HG03159 (cell line): ENCODE measurements at regions not wholly inside any gene's neighbourhood (a gene's known extent, or its start where the extent isn't known, plus 50 kb on each side); places are given as distances from the start of the nearest gene placed in this dataset.

Experiments
- ATAC-seq: cut with Tn5 transposase; IDR thresholded peaks from one replicate; pipeline ENCODE4 v1.9.1; 2021; ENCODE audit warnings: mild to moderate bottlenecking, moderate library complexity; ENCODE audit not compliant: unreplicated experiment

GRCh38 chr5:39579750-39580149, 155.0 kb upstream of the DAB2 start:
- no peak for ATAC-seq

GRCh38 chr5:39578887-39579497, 154.2 kb upstream of the DAB2 start:
- no peak for ATAC-seq

- ATAC-seq: no peak
These were observed 152.7 kb upstream of the DAB2 start for GRCh38 chr5:39577529-39577928.

- ATAC-seq: no peak
These were observed 145.7 kb upstream of the DAB2 start for GRCh38 chr5:39570403-39571027.

GRCh38 chr5:39569857-39570256, 145.1 kb upstream of the DAB2 start:
- no peak for ATAC-seq

- no peak for ATAC-seq
These were observed 142.1 kb upstream of the DAB2 start for GRCh38 chr5:39566891-39567290.

- no peak for ATAC-seq
These were observed 141.2 kb upstream of the DAB2 start for GRCh38 chr5:39566029-39566428.

- no peak for ATAC-seq
These were observed 136.6 kb upstream of the DAB2 start for GRCh38 chr5:39561421-39561820.

GRCh38 chr5:39560726-39561125, 135.9 kb upstream of the DAB2 start:
- no peak for ATAC-seq

- ATAC-seq: no peak
These were observed 135.1 kb upstream of the DAB2 start for GRCh38 chr5:39559923-39560322.

- no peak for ATAC-seq
These were observed 133.8 kb upstream of the DAB2 start for GRCh38 chr5:39558541-39558940.

- ATAC-seq: no peak
These were observed 131.0 kb upstream of the DAB2 start for GRCh38 chr5:39555788-39556187.

- ATAC-seq: no peak
These were observed 122.9 kb upstream of the DAB2 start for GRCh38 chr5:39547553-39548154.

GRCh38 chr5:39544941-39545340, 120.2 kb upstream of the DAB2 start:
- no peak for ATAC-seq

- ATAC-seq: no peak
These were observed 118.6 kb upstream of the DAB2 start for GRCh38 chr5:39543335-39543734.

- no peak for ATAC-seq
These were observed 117.9 kb upstream of the DAB2 start for GRCh38 chr5:39542511-39543285.

- no peak for ATAC-seq
These were observed 117.1 kb upstream of the DAB2 start for GRCh38 chr5:39541920-39542319.

GRCh38 chr5:39539470-39539869, 114.7 kb upstream of the DAB2 start:
- ATAC-seq: no peak

GRCh38 chr5:39534690-39535089, 109.9 kb upstream of the DAB2 start:
- no peak for ATAC-seq

GRCh38 chr5:39533749-39534148, 109.0 kb upstream of the DAB2 start:
- ATAC-seq: no peak

- no peak for ATAC-seq
These were observed 107.7 kb upstream of the DAB2 start for GRCh38 chr5:39532511-39532910.

- ATAC-seq: no peak
These were observed 106.5 kb upstream of the DAB2 start for GRCh38 chr5:39531306-39531705.
